Osteoblast (primary cell): ENCODE measurements at regions not wholly inside any gene's neighbourhood (a gene's known extent, or its start where the extent isn't known, plus 50 kb on each side); places are given as distances from the start of the nearest gene placed in this dataset.

Experiments used
- DNase-seq: peaks from one replicate; pipeline ENCODE4 v3.0.0; 2011; ENCODE audit warnings: low spot score, mixed read lengths; ENCODE audit not compliant: insufficient read length; ENCODE audit errors: missing footprints
- H2AFZ ChIP-seq: 2 replicates; pipeline ENCODE4 v1.6.0; 2011; ENCODE audit warnings: mild to moderate bottlenecking, low read length
- H3K27ac ChIP-seq: 2 replicates; pipeline ENCODE4 v1.5.1; 2011; ENCODE audit warnings: mild to moderate bottlenecking, low read depth, low read length, moderate library complexity
- H3K27me3 ChIP-seq: 2 replicates; pipeline ENCODE4 v1.6.0; 2012; ENCODE audit warnings: mild to moderate bottlenecking, control low read depth, inconsistent platforms, low read length, moderate library complexity; ENCODE audit not compliant: insufficient read depth
- H3K36me3 ChIP-seq: 2 replicates; pipeline ENCODE4 v1.5.1; 2011; ENCODE audit warnings: mild to moderate bottlenecking, low read length, control low read depth, moderate library complexity; ENCODE audit not compliant: insufficient read depth
- H3K4me1 ChIP-seq: 2 replicates; pipeline ENCODE4 v1.5.1; 2011; ENCODE audit warnings: mild to moderate bottlenecking, low read length, control low read depth, moderate library complexity; ENCODE audit not compliant: insufficient read depth
- H3K4me2 ChIP-seq: 2 replicates; pipeline ENCODE4 v1.6.0; 2011; ENCODE audit warnings: mild to moderate bottlenecking, low read length; ENCODE audit not compliant: insufficient read depth
- H3K4me3 ChIP-seq: fragments of 200-600 bp; sonication (generic); 3 replicates; pipeline ENCODE4 v1.5.1; 2012; ENCODE audit warnings: mild to moderate bottlenecking, low read length, inconsistent platforms; ENCODE audit not compliant: insufficient read depth
- H3K79me2 ChIP-seq: 2 replicates; pipeline ENCODE4 v1.6.0; 2012; ENCODE audit warnings: mild to moderate bottlenecking, low read length, control low read depth, inconsistent platforms; ENCODE audit not compliant: insufficient read depth
- H3K9me3 ChIP-seq: 2 replicates; pipeline ENCODE4 v1.5.1; 2011; ENCODE audit warnings: low read depth, low read length, control low read depth
- H4K20me1 ChIP-seq: 2 replicates; pipeline ENCODE4 v1.6.0; 2012; ENCODE audit warnings: mild to moderate bottlenecking, low read length, control low read depth; ENCODE audit not compliant: insufficient read depth
- CTCF ChIP-seq: IDR thresholded peaks from 2 replicates; pipeline ENCODE4 v1.5.1; 2011; ENCODE audit warnings: mild to moderate bottlenecking, low read depth, low read length, moderate library complexity; ENCODE audit errors: extremely low read depth

- Histone ChIP-seq H3K4me2 (no peak overlapping the region), H3K36me3 (no peaks in the 10 kb centered on the region), H2AFZ (peak overlapping the region; percentile 17), H3K4me3 (no peak overlapping the region), H3K79me2 (no peaks in the 10 kb centered on the region), H4K20me1 (no peaks in the 10 kb centered on the region), H3K4me1 (peaks cover 22% of the 10 kb centered on the region), H3K9me3 (no peaks in the 10 kb centered on the region), H3K27me3 (no peaks in the 10 kb centered on the region), H3K27ac (no peak overlapping the region)
- DNase-seq: peak; percentile 66
- no peak for TF ChIP-seq CTCF
Observed at GRCh38 chr1:234708700-234709395, 98.9 kb upstream of the IRF2BP2 start.

GRCh38 chr1:234707641-234708040 is 97.7 kb upstream of the IRF2BP2 start:
- DNase-seq: no peak
- no peaks in the 10 kb centered on the region for H3K9me3 ChIP-seq
- no peak overlapping the region for H3K27ac ChIP-seq
- H3K4me1 ChIP-seq: peaks cover 23% of the 10 kb centered on the region
- no peaks in the 10 kb centered on the region for H3K79me2 ChIP-seq
- H3K27me3 ChIP-seq: no peaks in the 10 kb centered on the region
- no peaks in the 10 kb centered on the region for H4K20me1 ChIP-seq
- no peaks in the 10 kb centered on the region for H3K36me3 ChIP-seq
- no peak for TF ChIP-seq CTCF
- H2AFZ ChIP-seq: no peak overlapping the region
- no peak overlapping the region for H3K4me3 ChIP-seq
- H3K4me2 ChIP-seq: no peak overlapping the region

GRCh38 chr1:234706931-234707330 is 97.0 kb upstream of the IRF2BP2 start:
- Histone ChIP-seq H3K79me2 (no peaks in the 10 kb centered on the region), H3K27ac (no peak overlapping the region), H2AFZ (no peak overlapping the region), H3K4me3 (no peak overlapping the region), H3K9me3 (no peaks in the 10 kb centered on the region), H3K4me2 (no peak overlapping the region), H3K27me3 (no peaks in the 10 kb centered on the region), H3K36me3 (no peaks in the 10 kb centered on the region), H4K20me1 (no peaks in the 10 kb centered on the region), H3K4me1 (peaks cover 26% of the 10 kb centered on the region)
- no peak for TF ChIP-seq CTCF
- DNase-seq: no peak

- no peak overlapping the region for H3K4me2 ChIP-seq
- H4K20me1 ChIP-seq: no peaks in the 10 kb centered on the region
- no peaks in the 10 kb centered on the region for H3K79me2 ChIP-seq
- no peaks in the 10 kb centered on the region for H3K27me3 ChIP-seq
- H3K36me3 ChIP-seq: no peaks in the 10 kb centered on the region
- no peak for TF ChIP-seq CTCF
- H3K4me1 ChIP-seq: peaks cover 22% of the 10 kb centered on the region
- DNase-seq: no peak
- H3K27ac ChIP-seq: no peak overlapping the region
- no peak overlapping the region for H3K4me3 ChIP-seq
- no peak overlapping the region for H2AFZ ChIP-seq
- H3K9me3 ChIP-seq: no peaks in the 10 kb centered on the region
Observed at GRCh38 chr1:234706199-234706598, 96.2 kb upstream of the IRF2BP2 start.
